K562 (cell line): ENCODE measurements at regions not wholly inside any gene's neighbourhood (a gene's known extent, or its start where the extent isn't known, plus 50 kb on each side); places are given as distances from the start of the nearest gene placed in this dataset.

Experiments used
- ATAC-seq: fragments of 200-7000 bp; cut with Tn5 transposase; 3 replicates; pipeline ENCODE4 v1.9.1; 2020; ENCODE audit warnings: moderate library complexity
- BruUV-seq: library from RNA; stranded (reverse); fragments of 400-500 nt; replicated peaks from 2 replicates; lab custom pipeline; 2021; lab: Mats Ljungman, UMichigan
- CTCF ChIA-PET: fragments of 300-600 bp; formaldehyde crosslinking; extraction: SDS; loops from one replicate; lab custom pipeline; 2021; ENCODE audit warnings: low intra/inter-chr PET ratio; lab: Yijun Ruan, JAX
- POLR2A ChIA-PET: fragments of 300-600, 350-650 bp; sonication (Branson Sonifier 250); formaldehyde crosslinking; extraction: SDS; loops from one replicate; lab custom pipeline; 2021; ENCODE audit warnings: antibody characterized with exemption, inconsistent platforms; lab: Yijun Ruan, JAX
- DNase-seq, 4 experiments: peaks; one replicate each; pipeline versions ENCODE4 v3.0.0 to v3.0.0-alpha.2; 2011 to 2018; ENCODE audit warnings: low spot score in 3 of 4, mixed read lengths in 3 of 4; ENCODE audit errors: extremely low read depth in 1 of 4
- FAIRE-seq: peaks from 2 replicates; lab custom pipeline; 2011; peaks lifted over from hg19 to GRCh38; lab: Jason Lieb, UNC
- H2AFZ ChIP-seq: 2 replicates; pipeline ENCODE4 v1.6.0; 2011; ENCODE audit warnings: low read depth, low read length, control low read depth, inconsistent platforms
- H3K27ac ChIP-seq: fragments of 200-600 bp; 3 replicates; pipeline ENCODE4 v1.8.0; 2011; ENCODE audit warnings: low read depth, mild to moderate bottlenecking, control low read depth, inconsistent platforms, low read length, moderate library complexity, mixed read lengths; ENCODE audit errors: extremely low read depth
- H3K27me3 ChIP-seq, 2 experiments: fragments of 300-600 bp in 1 of 2; 2 replicates in 1 of 2; 3 replicates in 1 of 2; pipeline versions ENCODE4 v1.6.0 to v1.8.0; 2011; ENCODE audit warnings: inconsistent platforms in 2 of 2, low read length in 2 of 2, mild to moderate bottlenecking in 1 of 2, mixed read lengths in 1 of 2, moderate library complexity in 1 of 2; ENCODE audit not compliant: control insufficient read depth in 2 of 2, insufficient read depth in 2 of 2
- H3K36me3 ChIP-seq: fragments of 300-600 bp; 3 replicates; pipeline ENCODE4 v1.8.0; 2011; ENCODE audit warnings: mild to moderate bottlenecking, low read length, inconsistent platforms; ENCODE audit not compliant: control insufficient read depth, insufficient read depth
- H3K4me1 ChIP-seq, 2 experiments: fragments of 200-600 bp in 1 of 2; replicated peaks in 1 of 2; 2 replicates in 1 of 2; 3 replicates in 1 of 2; pipeline versions ENCODE4 v1.5.1 to v1.8.0; 2011; ENCODE audit warnings: inconsistent platforms in 2 of 2, low read length in 2 of 2, mild to moderate bottlenecking in 1 of 2, mixed read lengths in 1 of 2, moderate library complexity in 1 of 2; ENCODE audit not compliant: control insufficient read depth in 2 of 2, insufficient read depth in 2 of 2
- H3K4me2 ChIP-seq: 2 replicates; pipeline ENCODE4 v1.6.1; 2011; ENCODE audit warnings: low read length, control low read depth, inconsistent platforms, mixed read lengths; ENCODE audit not compliant: insufficient read depth
- H3K4me3 ChIP-seq: fragments of 200-600 bp; sonication (generic), shearing (Covaris generic); 2 replicates; pipeline ENCODE4 v1.5.1; 2016; ENCODE audit warnings: control low read depth, inconsistent platforms
- H3K79me2 ChIP-seq: fragments of 200-600 bp; 3 replicates; pipeline ENCODE4 v1.8.0; 2011; ENCODE audit warnings: low read length, inconsistent platforms; ENCODE audit not compliant: control insufficient read depth, insufficient read depth
- H3K9ac ChIP-seq, 2 experiments: 2 replicates each; pipeline versions ENCODE4 v1.6.0 to v1.6.1; 2011; ENCODE audit warnings: low read depth in 2 of 2, low read length in 2 of 2, control low read depth in 1 of 2, inconsistent platforms in 1 of 2, mild to moderate bottlenecking in 1 of 2, mixed read lengths in 1 of 2; ENCODE audit not compliant: insufficient read depth in 1 of 2
- H3K9me1 ChIP-seq: one replicate; pipeline ENCODE4 v1.6.0; 2011; ENCODE audit warnings: inconsistent platforms, mild to moderate bottlenecking, low read length, moderate library complexity; ENCODE audit not compliant: control insufficient read depth, insufficient read depth
- H3K9me3 ChIP-seq: replicated peaks from 2 replicates; pipeline ENCODE4 v1.5.1; 2011; ENCODE audit warnings: low read depth, low read length, inconsistent platforms; ENCODE audit not compliant: control insufficient read depth, insufficient read depth
- H4K20me1 ChIP-seq: replicated peaks from 2 replicates; pipeline ENCODE4 v1.6.1; 2011; ENCODE audit warnings: low read length, inconsistent platforms, mixed read lengths; ENCODE audit not compliant: control insufficient read depth, insufficient read depth
- HMBOX1 ChIP-seq: sonication (generic); IDR thresholded peaks from 2 replicates; pipeline ENCODE4 v1.6.1; 2016
- ZBTB11 ChIP-seq, 3 experiments: fragments of 200-800 bp in 1 of 3; fragments of 250-450 bp in 1 of 3; fragments of 450-650 bp in 1 of 3; sonication (Bioruptor Pico) in 1 of 3; sonication (Bioruptor generic) in 1 of 3; formaldehyde crosslinking in 1 of 3; IDR thresholded peaks; 2 replicates each; pipeline versions ENCODE4 v1.6.1 to v1.8.0; 2016 to 2022; ENCODE audit warnings: mild to moderate bottlenecking in 2 of 3, missing genetic modification characterization in 2 of 3, missing compliant biosample characterization in 1 of 3, moderate library complexity in 1 of 3
- WGBS: fragments of 100-300 bp; shearing (Covaris generic); methylation state at CpG from one replicate; pipeline ENCODE4 v1.1.6; 2016; ENCODE audit warnings: low coverage, mixed read lengths; ENCODE audit not compliant: insufficient coverage; ENCODE audit errors: missing lambda C conversion rate; 5-methylcytosine and 5-hydroxymethylcytosine counted together
- in situ Hi-C: fragments of 300-500 bp; cut with MboI; formaldehyde crosslinking; loops from 4 replicates; pipeline ENCODE4 v1.15.0; 2018; ENCODE audit warnings: inconsistent platforms, mixed read lengths
- intact Hi-C: fragments of 100-400 bp; cut with micrococcal nuclease; formaldehyde crosslinking; loops from 2 replicates; pipeline ENCODE4 v1.14.2; 2022

GRCh38 chr4:19455196-19455595, 796.5 kb upstream of the SLIT2 start:
- H3K9ac ChIP-seq: no peak overlapping the region
- no peaks in the 10 kb centered on the region for H3K4me1 ChIP-seq
- no peak for ATAC-seq
- no peak for TF ChIP-seq HMBOX1
- peak; percentile 46 to 91 (median 55); a peak in 2 of 6 replicates for TF ChIP-seq ZBTB11 (CRISPR knock-in tag; IDR thresholded peaks at IDR 0.05)
- DNase-seq: peak in 1 of 4 experiments; percentile 4
- in situ Hi-C loops (no loop called here), intact Hi-C loops (no loop called here)
- H4K20me1 ChIP-seq: no peaks in the 10 kb centered on the region
- no peaks in the 10 kb centered on the region for H3K27me3 ChIP-seq
- H3K4me3 ChIP-seq: no peak overlapping the region
- no peaks in the 10 kb centered on the region for H3K9me1 ChIP-seq
- ChIA-PET CTCF (no interaction called here), POLR2A (no interaction called here)
- no peak overlapping the region for H3K4me2 ChIP-seq
- H3K79me2 ChIP-seq: no peaks in the 10 kb centered on the region
- no peaks in the 10 kb centered on the region for H3K9me3 ChIP-seq
- BruUV-seq: no TSS peak
- 0% methylated on average over 14 of the region's 14 CpGs for WGBS
- no peaks in the 10 kb centered on the region for H3K36me3 ChIP-seq
- FAIRE-seq: no peak
- no peak overlapping the region for H3K27ac ChIP-seq
- no peak overlapping the region for H2AFZ ChIP-seq
